COLO668 (cell line): ENCODE measurements at regions not wholly inside any gene's neighbourhood (a gene's known extent, or its start where the extent isn't known, plus 50 kb on each side); places are given as distances from the start of the nearest gene placed in this dataset.
"Not testable (repeated sequence)": the region's sequence is repeated elsewhere in the genome, so short reads cannot be mapped to it uniquely, and the experiment has no call there.

ENCODE experiments used
- DNase-seq: peaks from one replicate; lab custom pipeline; 2025; ENCODE audit not compliant: unreplicated experiment; lab: John Stamatoyannopoulos, UW

DNA sequence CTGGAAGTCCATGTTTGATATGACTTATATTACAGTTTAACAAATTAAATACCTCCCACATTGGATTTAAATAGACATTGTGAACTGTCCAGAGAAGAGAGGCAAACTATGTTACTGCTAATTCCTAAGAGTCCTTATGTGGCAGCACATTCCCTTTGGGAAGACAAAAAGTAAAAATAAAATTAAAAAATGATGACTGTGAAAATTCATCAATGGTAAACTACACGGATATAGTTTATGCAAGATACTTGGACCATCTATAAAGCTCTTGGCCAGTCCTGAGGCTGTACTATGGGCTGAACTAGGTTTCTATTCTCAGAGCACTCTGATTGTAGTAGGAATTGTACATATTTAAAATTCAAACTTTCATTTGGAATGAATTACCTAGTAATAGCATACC lies 206.4 kb downstream of the LRRK2 start:
- DNase-seq, result no peak

DNA sequence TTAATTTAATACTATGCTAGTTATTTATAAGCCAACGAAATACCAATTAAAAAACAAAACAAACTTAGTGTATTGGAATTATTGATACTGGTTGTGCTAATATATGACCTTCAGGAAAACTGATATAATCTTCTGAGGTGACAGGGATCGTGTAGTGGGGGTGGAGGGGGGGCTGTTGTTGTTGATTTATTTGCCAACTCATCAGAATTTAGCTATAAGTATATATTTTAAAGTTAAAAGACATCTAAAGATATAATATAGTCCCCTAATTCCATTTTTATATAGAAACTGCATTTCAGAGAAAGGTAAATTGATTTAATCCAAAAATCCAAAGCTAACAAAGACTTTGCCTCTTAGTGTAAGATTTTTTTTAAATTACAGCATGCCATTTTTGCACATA lies 210.5 kb downstream of the LRRK2 start:
- DNase-seq, result no peak

DNA sequence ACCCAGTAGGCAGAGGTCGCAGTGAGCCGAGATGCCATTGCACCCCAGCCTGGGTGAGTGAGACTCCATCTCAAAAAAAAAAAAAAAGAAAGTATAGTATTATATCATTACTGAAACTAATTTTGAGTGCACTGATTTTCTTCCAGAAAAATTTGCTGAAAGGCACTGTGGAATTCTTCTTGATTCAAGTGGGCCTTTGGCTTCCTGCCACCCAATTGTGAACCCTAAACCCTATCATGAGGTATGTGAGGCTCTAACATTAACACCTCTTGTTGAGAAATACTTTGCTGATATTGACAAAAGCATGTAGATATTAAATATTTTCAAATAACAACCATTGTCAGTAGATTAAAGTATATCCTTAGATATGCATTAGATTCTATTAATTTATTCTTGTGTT lies 211.2 kb downstream of the LRRK2 start:
- no peak for DNase-seq

DNA sequence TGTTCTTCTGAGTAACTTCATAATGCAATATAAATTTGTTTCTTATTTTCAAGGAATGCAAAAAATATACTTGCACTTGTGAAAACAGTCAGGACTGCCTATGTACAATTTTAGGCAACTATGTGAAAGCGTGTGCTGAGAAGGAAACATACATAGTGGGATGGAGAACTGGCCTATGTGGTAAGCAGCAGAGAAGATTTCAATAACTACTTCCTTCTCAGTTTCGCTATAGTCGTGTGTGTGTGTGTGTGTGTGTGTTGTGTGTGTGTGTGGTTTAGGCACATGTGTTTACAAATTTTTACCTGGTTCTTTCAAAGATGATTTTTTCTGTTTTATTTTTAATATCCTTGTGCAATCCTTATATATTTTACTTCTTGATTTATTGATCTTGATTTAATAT lies 211.8 kb downstream of the LRRK2 start:
- no peak for DNase-seq

DNA sequence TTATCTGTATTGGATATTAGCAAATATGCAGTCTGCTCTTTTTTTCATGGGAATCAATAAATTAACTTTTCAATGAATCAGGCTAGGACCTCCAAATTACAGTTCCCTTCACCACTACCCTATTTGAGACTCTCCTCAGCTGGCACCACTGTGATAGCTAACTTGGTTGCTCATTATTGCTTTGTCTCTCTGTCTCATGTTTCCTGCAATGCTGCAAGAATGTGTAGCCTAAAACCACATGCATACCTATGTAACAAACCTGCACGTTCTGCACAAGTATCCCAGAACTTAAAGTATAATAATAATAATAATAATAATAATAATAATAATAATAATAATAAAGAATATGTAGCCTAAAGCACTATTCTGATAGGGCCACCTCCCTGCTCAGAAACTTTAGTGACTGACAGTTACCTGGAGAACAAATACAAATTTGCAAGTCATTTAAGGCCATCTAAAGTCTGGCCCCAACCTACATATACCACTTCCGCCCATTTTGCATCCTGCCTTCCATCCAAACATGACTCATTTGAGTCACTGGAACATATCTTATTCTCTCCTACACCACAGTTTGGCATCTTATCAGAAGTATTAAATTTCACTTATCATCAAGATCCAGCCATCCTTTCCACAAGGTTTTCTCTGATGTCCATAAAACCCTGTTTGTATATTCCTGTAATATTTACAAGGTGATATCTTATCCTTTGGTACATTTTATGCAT lies 215.1 kb downstream of the LRRK2 start:
- DNase-seq, result no peak

DNA sequence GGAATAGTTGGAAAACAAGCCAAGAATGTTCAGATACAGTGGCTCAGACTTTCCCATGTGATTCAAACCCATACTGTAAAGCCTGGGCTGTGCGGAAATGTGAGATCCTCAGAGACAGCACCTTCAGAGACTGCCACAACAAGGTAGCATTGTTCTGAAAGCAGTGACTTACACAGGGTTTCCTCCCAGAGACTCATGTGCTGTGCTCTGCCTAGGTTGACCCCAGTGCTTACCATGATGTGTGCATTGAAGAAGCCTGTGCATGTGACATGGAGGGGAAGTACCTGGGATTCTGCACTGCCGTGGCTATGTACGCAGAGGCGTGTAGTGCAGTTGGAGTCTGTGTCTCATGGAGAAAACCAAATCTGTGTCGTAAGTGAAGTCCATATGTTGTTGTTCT lies 219.4 kb downstream of the LRRK2 start:
- DNase-seq, result no peak

DNA sequence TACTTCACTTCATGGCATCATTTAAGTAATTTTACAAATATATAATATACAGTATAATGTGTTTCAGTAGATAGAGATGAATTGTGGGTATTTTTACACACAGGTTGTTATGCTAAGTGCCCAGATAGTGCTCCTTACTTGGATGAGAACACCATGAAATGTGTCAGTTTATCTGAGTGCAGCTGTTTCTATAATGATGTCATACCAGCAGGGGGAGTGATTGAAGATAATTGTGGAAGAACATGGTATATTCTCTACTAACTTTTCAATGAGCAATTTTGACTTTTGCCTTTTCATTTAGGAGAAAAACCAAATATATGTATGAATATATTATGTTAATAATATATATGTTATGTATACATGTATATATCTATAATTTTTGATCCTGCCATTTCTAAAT lies 221.6 kb downstream of the LRRK2 start:
- DNase-seq, result no peak

DNA sequence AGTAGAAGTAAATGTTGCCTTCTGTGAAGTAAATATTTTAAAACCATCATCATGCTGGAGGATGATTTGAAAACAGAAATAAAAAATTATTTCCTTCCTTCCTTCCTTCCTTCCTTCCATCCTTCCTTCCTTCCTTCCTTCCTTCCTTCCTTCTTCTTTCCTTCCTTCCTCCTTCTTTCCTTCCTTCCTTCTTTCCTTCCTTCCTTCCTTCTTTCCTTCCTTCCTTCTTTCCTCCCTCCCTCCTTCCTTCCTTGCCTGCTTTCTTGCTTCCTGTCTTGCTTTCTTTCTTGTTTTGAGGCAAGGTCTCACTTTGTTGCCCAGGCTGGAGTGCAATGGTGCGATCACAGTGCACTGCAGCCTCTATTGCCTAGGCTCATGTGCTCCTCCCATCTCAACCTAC lies 223.7 kb downstream of the LRRK2 start:
- DNase-seq, result not testable (repeated sequence)

DNA sequence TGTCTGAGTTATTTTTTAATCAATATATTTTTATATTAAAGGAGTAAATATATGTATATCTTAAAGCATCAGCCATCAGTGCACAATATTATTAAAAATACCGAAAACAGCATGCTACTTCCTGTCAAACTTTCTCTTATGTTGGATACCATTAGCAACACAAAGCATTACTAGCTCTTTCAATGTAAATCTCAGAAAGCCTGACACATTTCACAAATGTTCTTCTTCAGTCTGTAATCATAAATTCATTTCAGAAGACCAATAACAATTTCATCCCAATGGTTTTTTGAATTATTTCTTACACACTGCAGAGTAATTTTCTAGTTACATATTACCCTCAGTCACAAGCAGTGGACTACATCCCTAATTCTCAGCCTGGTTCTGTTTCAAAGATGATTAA lies 226.9 kb downstream of the LRRK2 start:
- DNase-seq, result no peak

DNA sequence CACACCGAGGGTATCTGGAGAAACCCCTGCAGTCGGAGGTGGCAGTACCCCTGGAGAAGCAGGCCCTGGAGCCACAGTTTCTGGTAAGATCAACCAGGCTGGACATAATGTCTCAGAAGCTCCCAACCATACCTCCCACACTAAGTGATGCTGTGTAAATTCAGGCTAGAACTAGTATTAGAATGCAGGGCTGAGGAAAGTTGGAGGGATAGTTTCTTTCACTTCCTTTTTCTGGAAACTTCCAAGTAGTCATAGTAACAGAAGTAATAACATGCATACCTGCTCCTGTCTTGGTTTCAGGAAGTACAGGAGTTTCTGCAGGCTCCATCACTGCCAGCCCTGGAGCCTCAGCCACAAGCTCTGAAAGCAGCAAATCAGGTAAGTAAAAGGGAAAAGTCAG lies 228.1 kb upstream of the CNTN1 start:
- DNase-seq, result no peak

DNA sequence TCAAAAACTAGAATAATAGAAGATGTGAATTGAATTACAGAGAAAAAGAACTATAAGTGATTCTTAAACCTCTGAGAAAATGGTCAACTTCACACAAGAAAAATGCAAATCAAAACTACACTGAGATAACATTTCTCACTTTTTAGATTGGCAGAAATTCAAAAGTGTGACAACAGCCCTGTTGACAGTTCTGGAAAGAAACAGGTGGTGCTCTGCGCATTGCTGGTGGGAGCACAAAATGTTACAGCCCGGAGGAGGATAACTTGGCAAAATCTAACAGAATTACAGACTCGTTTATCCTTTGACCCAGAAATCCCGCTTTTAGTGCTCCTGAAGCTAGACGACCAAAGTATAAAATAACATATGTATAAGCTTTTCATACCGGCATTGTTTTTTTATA lies 222.5 kb upstream of the CNTN1 start:
- DNase-seq, result no peak

DNA sequence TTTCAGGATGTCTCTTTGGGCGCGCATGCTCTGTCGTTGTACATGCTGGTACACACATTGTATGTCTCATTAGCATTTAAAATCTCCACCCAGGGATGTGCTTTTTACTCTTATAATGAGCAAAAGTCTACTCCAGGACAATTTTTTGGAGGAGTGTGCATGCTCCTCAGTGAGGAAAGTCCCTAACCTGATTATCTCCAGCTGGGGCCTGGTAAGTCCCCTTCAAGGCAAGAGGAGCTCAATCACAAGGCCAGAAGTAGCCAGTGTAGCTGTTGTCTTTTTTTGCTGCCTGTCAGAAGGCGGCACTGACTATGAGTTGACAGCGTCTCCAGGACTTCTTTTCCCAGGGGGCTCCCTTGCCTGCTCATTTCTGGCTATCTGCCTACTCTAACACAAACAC lies 218.3 kb upstream of the CNTN1 start:
- DNase-seq, result no peak

DNA sequence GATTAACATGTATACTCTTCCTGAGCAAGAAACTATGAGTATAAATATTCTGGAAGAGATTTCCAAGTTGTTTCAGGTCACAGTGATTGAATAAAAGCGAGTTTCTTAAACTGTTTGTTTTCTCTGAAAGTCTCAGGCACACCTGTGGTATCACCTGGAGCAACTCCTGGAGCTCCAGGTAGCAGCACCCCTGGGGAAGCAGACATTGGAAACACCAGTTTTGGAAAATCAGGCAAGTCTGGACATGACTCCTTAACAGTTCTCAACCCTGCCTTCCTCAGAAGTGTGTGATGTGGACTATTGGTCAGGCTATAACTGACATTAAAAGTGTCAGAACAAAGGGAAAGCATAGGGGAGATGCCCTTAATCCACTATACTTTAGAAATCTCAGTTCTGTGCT lies 217.6 kb upstream of the CNTN1 start:
- no peak for DNase-seq

DNA sequence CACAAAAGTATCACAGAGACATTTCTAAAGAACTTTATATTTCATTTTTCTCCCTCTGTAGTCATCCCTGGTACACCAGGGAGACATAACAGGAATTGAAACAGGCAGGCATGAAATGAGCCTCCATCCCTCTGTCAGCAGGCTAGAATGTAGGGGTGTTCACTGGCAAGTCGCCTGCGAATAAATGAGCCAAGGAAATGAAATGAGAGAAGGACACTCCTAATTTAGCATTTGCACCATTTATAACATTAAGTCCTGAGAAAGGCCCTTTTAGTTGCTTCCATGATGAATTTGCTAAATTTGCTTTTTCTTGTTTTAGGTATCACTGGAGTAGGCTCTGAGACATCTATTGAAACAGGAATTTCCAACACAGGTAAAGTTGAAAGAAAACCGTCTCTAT lies 192.4 kb upstream of the CNTN1 start:
- DNase-seq, result no peak

DNA sequence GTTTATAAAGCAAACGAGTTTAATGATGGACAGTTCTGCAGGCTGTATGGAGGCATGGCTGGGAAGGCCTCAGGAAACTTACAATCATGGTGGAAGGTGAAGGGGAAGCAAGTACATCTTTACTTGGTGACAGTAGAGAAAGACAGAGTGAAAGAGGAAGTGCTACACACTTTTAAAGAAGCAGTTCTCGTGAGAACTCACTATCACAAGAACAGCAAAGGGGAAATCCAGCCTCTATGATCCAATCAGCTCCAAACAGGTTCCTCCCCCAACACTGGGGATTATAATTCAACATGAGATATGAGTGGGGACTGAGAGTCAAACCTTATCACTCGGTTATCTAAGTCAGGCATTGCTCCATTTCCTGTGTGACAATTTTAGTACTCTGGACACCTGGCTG lies 189.9 kb upstream of the CNTN1 start:
- no peak for DNase-seq

DNA sequence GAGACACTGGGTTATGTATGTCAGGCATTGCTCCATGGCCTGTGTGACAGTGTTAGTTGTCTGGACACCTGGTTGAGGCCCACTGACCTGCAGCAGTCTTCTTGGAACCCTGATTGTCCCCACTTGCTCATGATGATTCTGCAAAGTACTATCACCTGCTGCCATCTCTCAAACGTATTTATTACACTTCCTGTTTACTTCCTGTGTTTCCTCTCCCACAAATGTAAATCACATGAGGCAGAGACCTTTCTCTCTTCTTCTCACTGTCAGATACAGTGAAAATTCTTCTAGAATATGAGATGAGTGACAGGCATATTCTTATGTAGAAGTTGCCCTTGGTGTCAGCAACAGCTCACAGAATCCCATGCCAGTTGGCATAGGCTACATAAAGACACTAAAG lies 186.9 kb upstream of the CNTN1 start:
- no peak for DNase-seq

DNA sequence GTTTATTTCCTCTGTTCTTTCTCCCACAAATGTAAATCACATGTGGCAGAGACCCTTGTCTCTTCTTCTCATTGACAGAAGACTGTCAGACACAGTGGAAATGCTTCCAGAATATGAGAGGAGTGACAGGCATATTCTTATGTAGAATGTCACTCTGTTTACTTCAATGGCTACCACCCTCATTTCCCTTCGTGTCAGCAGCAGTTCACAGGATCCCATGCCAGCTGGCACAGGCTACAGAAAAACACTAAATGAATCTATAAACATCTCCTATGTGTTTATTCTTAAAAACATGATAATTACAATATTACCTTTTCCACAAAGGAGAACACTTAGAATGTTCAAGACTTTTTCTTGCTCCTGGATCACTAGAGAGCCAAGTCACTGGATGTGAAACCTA lies 183.8 kb upstream of the CNTN1 start:
- no peak for DNase-seq

DNA sequence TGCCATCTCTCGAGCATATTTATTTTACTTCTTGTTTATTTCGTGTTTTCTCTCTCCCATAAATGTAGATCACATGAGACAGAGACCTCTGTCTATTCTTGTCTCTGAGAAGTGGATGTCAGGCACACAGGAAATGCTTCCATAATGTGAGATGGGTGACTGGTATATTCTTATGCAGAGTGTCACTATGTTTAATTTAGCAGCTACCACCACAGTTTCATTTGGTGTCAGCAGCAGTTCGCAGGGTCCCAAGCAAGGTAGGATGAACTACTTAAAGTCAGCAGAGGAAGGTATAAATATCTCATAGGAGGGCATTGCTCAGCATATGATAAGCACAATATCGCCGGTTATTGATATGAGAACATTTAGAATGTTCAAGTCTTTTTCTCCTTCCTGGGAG lies 180.9 kb upstream of the CNTN1 start:
- no peak for DNase-seq

DNA sequence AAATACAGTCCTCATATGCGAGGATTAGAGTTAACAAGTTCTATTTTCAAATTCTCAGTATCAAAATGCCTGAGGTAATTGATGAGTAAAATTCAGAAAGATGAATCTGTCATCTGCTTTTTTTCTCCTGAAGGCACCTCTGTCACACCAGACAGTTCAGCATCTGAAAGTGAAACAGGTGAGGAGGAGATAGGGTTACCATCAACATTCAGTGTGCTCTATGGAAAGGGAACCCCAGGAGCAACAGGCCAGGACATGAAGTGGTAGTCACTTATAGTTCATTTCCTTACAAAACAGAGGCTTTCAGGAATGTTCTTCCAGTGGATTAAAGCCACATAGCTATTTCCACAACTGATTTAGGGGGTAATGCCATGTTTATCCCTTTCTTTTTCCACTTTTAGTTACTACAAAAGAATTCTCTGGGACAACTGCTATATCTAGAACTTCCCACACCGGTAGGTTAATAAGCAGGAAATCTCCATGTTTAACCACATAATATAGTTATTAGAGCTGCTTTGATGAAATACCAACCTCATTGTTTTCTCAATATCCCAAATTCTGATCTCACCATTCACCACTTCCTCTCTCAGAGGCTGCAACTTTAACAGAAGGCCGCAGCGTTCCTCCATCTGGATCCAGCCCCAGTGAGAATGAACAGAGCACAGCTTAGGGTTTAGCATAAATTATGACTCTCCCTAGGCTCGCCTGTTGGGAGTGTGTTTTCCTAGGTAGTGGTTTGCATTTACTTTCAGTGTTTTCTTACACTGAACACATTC lies 177.0 kb upstream of the CNTN1 start:
- no peak for DNase-seq

DNA sequence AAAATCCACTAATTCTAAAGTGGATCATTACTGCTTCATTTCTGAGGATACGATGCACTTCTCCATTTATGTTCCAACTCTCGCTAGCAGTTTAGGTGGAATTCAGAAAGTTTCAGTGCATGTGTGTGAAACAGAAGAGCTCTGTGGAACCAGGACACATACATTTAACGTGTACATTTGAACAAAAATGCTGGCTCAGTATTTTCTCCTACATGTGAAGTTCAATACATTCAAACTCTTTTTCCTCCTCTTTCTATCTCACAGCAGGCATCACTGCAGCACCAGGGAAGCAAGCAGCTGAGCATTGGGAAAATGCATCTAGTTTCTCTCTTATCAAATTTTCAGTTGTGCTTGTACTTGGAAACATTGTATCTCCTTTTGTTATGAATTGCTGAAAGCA lies 169.4 kb upstream of the CNTN1 start:
- no peak for DNase-seq

DNA sequence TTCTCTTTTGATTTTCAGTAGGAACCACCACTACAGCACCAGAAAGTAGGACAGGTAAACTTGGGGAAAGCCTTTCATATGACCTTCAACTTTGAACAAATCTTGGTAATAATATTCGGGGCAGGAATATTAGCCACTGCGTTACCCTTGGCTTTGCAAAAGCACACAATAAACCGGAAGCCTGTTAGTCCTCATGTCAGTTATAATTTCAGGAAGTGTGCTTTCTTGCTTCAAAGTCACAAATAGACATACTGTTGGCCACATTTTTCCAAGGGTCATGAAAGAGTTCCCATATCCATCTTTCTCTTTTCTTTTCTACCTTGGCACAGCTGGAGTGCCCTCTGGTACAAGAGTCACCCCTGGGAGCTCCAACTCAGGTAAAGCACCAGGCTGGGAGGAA lies 167.2 kb upstream of the CNTN1 start:
- no peak for DNase-seq

DNA sequence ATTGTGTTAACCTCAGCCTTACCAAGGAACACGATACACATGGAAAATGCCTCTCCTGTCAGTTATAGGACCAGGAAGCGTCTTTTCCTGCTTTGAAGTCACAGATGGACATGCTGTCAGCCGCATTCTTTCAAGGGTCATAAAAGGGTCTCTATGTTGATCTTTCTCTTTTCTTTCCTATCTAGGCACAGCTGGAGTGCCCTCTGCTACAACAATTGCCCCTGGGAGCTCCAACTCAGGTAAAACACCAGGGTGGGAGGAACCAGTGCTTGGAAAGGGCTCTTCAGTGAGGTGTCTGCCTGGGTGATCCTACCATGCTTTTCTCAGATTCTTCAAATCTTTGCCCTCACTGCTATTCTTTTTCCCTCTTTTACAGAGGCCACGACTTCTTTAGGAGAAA lies 157.4 kb upstream of the CNTN1 start:
- no peak for DNase-seq

DNA sequence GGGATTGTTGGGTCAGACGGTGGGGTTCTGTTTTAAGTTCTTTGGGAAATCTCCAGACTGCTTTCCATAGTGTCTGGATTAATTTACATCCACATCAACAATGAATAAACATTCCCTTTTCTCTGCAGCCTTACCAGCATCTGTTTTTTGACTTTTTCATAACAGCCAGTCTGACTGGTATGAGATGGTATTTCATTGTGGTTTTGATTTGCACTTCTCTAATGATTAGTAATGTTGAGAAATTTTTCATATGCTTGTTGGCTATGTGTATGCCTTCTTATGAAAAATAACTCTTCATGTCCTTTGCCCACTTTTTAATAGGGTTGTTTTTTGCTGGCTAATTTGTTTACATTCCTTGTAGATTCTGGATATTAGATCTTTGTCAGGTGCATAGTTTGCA lies 140.8 kb upstream of the CNTN1 start:
- DNase-seq, result no peak
